ENCODE measurements at regions not wholly inside any gene's neighbourhood (a gene's known extent, or its start where the extent isn't known, plus 50 kb on each side); places are given as distances from the start of the nearest gene placed in this dataset.
"Not testable (repeated sequence)": the region's sequence is repeated elsewhere in the genome, so short reads cannot be mapped to it uniquely, and the experiment has no call there.

- DNase-seq (ENCODE audit: low spot score), result no peak
These were observed 491.2 kb downstream of the SUCLG1 start for GRCh38 chr2:83967854-83968253.

DNA sequence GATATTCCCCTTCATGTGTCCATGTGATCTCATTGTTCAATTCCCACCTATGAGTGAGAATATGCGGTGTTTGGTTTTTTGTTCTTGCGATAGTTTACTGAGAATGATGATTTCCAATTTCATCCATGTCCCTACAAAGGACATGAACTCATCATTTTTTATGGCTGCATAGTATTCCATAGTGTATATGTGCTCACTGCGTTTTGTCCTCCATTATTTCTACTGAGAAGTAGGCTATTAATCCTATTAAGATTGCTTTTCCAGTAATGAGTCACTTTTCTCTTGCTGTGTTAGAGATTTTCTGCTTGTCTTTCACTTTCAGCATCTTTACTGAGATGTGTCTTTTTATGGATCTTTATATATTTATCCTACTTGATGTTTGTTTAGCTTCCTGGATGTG, 492.1 kb downstream of the SUCLG1 start:
- DNase-seq (ENCODE audit: low spot score), result not testable (repeated sequence)

GRCh38 chr2:83961512-83961911, 497.6 kb downstream of the SUCLG1 start:
- DNase-seq (ENCODE audit: low spot score), result no peak

- no peak for DNase-seq (ENCODE audit: low spot score)
These were observed 498.7 kb downstream of the SUCLG1 start for GRCh38 chr2:83960371-83960770.

DNA sequence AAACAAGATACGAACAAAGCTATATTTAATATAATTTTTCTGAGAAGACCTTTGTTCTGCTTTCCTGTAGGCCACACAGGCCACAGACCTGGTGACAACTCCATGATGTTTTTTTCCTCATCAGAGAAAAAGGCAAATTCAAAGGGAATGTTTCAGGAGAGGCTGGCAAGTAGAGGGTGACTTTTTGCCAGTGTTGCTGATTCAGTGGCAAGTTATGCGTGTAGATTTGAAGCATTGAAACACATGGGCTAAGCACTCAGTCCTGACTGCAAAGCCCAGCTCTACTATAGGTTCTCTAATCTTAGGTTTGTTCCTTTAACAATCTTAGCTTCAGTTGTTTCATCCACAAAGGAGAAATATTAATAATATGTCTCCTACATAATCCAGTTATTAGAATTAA, 499.8 kb downstream of the SUCLG1 start:
- no peak for DNase-seq (ENCODE audit: low spot score)

DNA sequence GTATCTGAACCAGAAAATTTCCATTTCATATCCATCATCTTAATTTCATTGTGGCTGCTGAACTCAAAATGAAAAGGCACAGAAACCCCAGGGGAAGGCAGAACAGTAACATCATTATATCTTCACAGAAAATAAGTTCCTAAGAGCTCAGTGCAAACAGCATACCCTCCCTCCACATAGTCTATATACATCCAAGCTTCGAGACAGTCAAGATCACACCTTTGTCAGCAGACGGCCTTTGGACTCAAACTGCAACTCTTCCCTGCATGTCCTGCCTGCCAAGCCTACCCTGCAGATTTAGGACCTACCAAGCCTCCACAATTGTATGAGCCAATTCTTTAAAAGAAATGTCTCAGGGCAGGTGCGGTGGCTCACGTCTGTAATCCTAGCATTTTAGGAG, 502.1 kb downstream of the SUCLG1 start:
- DNase-seq (ENCODE audit: low spot score), result no peak

- DNase-seq (ENCODE audit: low spot score), result no peak
These were observed 505.4 kb downstream of the SUCLG1 start for GRCh38 chr2:83953697-83954096.

DNA sequence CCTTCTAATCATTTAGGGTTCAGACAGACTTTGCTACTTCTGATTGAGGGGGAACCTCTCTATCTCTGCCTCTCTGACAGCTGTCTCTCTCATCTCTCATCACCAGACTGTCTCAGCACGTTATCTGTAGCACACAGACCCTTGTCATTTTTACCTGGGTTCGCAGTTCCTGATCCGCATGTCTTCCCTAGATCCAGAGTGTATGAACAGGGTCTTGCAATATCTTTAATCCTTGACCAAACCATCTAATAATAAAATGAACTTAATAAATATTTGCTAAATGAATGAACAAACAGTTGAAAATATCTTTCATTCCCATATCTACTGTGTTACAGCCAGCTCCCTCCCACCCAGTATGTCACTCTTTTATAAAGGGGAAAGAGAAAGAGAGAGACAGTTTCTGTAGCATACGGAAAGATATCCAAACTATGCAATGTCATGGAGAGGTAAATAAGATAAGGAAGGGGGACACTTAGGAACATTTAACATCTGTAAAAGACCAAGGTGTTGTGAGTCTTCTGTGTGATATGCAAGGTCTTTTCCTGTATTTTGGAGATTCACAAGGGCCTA, 507.6 kb downstream of the SUCLG1 start:
- DNase-seq (ENCODE audit: low spot score), result no peak

DNA sequence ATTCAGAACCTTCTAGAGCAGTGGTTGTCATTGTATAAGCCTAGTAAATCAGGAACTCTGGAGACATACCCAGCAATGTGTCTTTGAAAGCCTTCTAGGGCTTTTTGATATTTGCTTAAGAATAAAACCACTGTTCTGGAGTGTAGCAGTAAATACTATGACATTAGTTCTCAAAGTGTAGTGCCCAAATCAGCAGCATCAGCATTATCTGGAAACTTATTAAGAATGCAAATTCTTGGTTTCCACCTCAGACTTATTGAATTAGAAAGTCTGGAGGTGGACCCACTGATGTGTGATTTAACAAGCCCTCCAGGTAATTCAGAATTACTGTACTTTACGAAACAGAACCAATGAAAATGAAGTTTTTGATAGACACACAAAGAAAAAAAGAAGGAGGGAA, 509.7 kb downstream of the SUCLG1 start:
- DNase-seq (ENCODE audit: low spot score), result no peak

GRCh38 chr2:83944191-83944590, 514.9 kb downstream of the SUCLG1 start:
- DNase-seq (ENCODE audit: low spot score), result no peak

DNA sequence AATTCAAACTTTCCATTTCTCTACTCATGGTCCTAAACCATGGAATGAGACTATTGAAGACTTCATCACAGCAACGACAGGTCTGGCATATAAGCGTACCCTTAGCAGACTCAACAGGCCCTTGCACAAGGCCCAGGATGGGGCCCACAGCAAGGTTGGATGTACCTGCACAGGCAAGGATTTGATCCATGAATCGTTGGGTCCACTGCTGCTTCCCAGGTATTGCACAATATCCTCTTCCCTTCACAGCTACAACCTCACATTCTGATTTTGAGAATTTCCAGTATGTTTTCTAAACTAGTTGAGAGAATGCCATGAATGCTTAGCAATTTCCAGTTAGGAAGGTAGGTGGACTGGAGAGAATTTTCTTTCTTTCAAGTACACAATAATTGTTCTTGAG, 515.8 kb downstream of the SUCLG1 start:
- no peak for DNase-seq (ENCODE audit: low spot score)

- no peak for DNase-seq (ENCODE audit: low spot score)
These were observed 517.2 kb downstream of the SUCLG1 start for GRCh38 chr2:83941886-83942285.

- DNase-seq (ENCODE audit: low spot score), result no peak
These were observed 525.3 kb downstream of the SUCLG1 start for GRCh38 chr2:83933749-83934148.

- DNase-seq (ENCODE audit: low spot score), result no peak
These were observed 535.5 kb downstream of the SUCLG1 start for GRCh38 chr2:83923531-83923930.

DNA sequence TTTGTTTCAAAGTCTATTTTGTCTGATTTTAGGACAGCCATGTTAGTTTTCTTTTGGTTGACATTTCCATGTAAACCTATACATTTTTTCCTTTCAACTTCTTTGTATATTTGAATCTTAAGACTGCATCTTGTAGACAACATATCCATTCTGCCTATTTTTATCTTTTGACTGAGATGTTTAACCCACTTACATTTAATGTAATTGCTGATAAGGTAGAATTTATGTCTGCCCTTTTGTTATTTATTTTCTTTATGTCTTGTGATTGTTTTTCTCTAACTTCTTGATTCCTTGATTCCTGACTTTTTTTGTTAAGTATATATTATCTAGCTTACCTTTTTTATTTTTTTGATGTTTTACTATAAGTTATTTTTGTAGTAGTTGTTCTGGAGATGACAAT, 542.5 kb downstream of the SUCLG1 start:
- DNase-seq (ENCODE audit: low spot score), result no peak

GRCh38 chr2:83915381-83915780, 543.7 kb downstream of the SUCLG1 start:
- DNase-seq (ENCODE audit: low spot score), result no peak

DNA sequence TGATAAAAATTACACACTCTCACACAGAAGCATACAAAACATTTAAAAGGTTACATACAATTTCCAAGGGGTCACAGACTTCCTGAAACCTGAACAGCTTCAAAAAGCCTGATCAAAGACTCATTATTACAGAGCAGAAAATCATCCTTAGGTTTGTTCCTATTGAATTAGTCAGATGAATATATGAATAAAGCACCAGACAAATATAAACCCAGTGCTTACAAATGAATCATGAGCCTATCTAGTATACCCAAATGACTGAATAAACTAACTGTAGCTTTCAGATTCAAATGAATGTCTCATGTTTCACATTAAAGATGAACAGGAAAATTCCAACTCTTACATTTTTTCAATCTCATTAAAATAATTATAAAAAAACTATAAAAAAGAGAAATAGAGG, 550.3 kb downstream of the SUCLG1 start:
- no peak for DNase-seq (ENCODE audit: low spot score)

GRCh38 chr2:83901317-83901716, 557.8 kb downstream of the SUCLG1 start:
- no peak for DNase-seq (ENCODE audit: low spot score)

DNA sequence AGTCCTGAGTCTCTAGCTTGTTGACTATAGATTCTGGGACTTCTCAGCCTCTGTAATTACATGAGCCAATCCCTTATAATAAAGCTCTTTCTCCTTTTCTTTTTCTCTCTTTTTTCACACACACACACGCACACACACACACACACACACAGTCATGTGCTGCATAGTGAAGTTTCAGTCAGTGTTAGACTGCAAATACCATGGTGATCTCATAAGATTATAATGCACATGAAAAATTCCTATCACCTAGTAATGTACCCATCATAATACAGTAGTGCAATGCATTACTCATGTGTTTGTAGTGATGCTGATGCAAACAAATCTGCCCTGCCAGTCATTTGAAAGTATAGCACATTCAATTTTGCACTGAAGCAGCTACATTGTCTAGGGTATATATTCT, 558.2 kb downstream of the SUCLG1 start:
- no peak for DNase-seq (ENCODE audit: low spot score)

DNA sequence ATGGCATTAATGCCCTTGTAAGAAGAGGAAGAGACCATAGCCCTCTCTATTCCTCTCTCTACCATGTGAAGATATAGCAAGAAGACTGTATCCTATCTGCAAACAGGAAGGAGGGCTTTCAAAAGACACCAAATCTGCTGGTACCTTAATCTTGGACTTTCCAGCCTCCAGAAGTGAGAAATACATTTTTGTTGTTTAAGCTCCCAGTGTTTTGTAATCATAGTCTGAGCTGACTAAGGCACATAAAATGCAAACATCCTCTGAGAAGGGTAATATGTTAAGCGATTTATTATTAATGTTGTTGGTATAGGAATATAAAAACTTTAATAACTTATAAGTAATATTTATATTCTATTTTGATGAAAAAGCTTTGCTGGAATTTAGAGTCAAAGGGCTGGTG, 559.8 kb downstream of the SUCLG1 start:
- DNase-seq (ENCODE audit: low spot score), result no peak

DNA sequence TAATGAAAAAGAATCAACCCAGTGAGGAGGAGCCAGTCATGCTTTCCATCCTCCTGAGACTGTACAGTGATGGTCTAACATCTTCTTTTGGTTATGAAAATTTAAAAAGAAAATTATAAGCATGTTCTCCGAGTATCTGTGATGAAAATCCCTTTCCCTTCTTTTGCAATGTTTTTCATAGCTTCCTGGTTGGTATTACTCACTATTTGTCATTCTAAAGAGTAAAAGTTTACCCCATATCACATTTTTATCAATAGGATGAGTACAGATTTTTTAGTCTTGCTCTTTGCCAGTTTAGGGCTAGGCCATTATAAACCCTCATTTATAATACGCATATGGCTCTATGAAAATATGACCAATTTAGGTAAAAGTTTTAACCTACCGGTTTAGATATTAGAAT, 564.1 kb downstream of the SUCLG1 start:
- no peak for DNase-seq (ENCODE audit: low spot score)

- DNase-seq (ENCODE audit: low spot score), result no peak
These were observed 571.3 kb downstream of the SUCLG1 start for GRCh38 chr2:83887757-83888156.

DNA sequence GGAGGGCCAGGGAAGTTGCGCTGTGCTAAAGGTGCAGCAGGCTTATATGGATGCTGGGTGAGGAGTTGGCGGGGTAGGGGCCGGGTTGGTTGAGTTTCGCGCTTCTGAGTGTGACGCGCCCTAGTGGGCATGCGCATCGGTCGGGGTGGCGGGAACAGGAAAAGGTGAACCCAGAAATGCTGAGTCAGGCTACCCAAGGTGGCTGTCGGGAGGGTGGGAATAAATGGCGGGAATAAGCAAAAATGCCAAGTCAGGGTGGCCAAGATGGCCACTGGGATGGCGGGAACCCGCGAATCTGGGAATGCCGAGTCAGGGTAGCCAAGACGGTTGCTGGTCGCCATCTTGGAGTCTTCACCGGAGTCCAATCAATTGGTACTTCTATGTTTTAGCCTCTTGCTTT, 580.0 kb downstream of the SUCLG1 start:
- no peak for DNase-seq (ENCODE audit: low spot score)

DNA sequence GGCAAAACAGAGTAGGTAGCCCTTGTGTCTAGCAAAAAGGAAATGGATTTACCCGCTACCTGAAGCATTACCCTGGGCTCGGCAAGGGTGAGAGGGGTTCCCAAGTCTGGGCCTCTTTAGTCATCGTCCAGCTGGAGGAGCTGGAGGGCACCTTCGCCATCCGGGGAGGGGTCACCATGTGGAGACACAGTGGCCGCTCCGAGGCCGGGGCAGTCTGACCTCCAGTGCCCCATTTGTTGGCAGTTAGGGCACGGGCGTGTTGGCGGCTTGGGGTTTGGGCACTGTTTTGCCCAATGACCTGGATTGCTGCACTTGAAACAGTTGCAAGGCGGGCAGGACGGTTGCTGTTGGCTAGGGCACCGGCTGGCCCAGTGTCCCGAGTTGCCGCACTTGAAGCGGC, 581.8 kb downstream of the SUCLG1 start:
- DNase-seq (ENCODE audit: low spot score), result not testable (repeated sequence)

Measured in left forelimb (tissue), 1 donor.